GM19043 (cell line): ENCODE measurements at regions not wholly inside any gene's neighbourhood (a gene's known extent, or its start where the extent isn't known, plus 50 kb on each side); places are given as distances from the start of the nearest gene placed in this dataset.
"Not testable (repeated sequence)": the region's sequence is repeated elsewhere in the genome, so short reads cannot be mapped to it uniquely, and the experiment has no call there.

ENCODE experiments used
- ATAC-seq: cut with Tn5 transposase; IDR thresholded peaks from one replicate; pipeline ENCODE4 v1.9.1; 2021; ENCODE audit warnings: low read depth; ENCODE audit not compliant: unreplicated experiment

GRCh38 chr2:160550048-160550447, 56.4 kb upstream of the RBMS1 start:
- no peak for ATAC-seq

GRCh38 chr2:160551259-160551658, 57.7 kb upstream of the RBMS1 start:
- ATAC-seq: no peak

GRCh38 chr2:160555420-160556071, 61.9 kb upstream of the RBMS1 start:
- ATAC-seq: no peak

GRCh38 chr2:160557903-160558302, 64.3 kb upstream of the RBMS1 start:
- ATAC-seq: no peak

- ATAC-seq: no peak
Measured at GRCh38 chr2:160558531-160558930, 64.9 kb upstream of the RBMS1 start.

- ATAC-seq: no peak
Measured at GRCh38 chr2:160561551-160562295, 68.1 kb upstream of the RBMS1 start.

- ATAC-seq: no peak
Measured at GRCh38 chr2:160562730-160563129, 69.1 kb upstream of the RBMS1 start.

- no peak for ATAC-seq
Measured at GRCh38 chr2:160564591-160564990, 71.0 kb upstream of the RBMS1 start.

- ATAC-seq: no peak
Measured at GRCh38 chr2:160565099-160565845, 71.7 kb upstream of the RBMS1 start.

GRCh38 chr2:160566717-160567116, 73.1 kb upstream of the RBMS1 start:
- no peak for ATAC-seq

- ATAC-seq: no peak
Measured at GRCh38 chr2:160568856-160569255, 75.2 kb upstream of the RBMS1 start.

- ATAC-seq: no peak
Measured at GRCh38 chr2:160570376-160570775, 76.8 kb upstream of the RBMS1 start.

- no peak for ATAC-seq
Measured at GRCh38 chr2:160574468-160575140, 81.0 kb upstream of the RBMS1 start.

GRCh38 chr2:160575368-160575767, 81.8 kb upstream of the RBMS1 start:
- ATAC-seq: no peak

- ATAC-seq: no peak
Measured at GRCh38 chr2:160576054-160576499, 82.5 kb upstream of the RBMS1 start.

- ATAC-seq: not testable (repeated sequence)
Measured at GRCh38 chr2:160577081-160577480, 83.5 kb upstream of the RBMS1 start.

GRCh38 chr2:160581035-160581434, 87.4 kb upstream of the RBMS1 start:
- ATAC-seq: no peak

GRCh38 chr2:160581448-160581847, 87.8 kb upstream of the RBMS1 start:
- no peak for ATAC-seq

- no peak for ATAC-seq
Measured at GRCh38 chr2:160582081-160582480, 88.5 kb upstream of the RBMS1 start.

GRCh38 chr2:160582490-160583145, 89.0 kb upstream of the RBMS1 start:
- ATAC-seq: no peak
